HG03097 (cell line): ENCODE measurements at regions not wholly inside any gene's neighbourhood (a gene's known extent, or its start where the extent isn't known, plus 50 kb on each side); places are given as distances from the start of the nearest gene placed in this dataset.

Source experiments
- ATAC-seq: cut with Tn5 transposase; IDR thresholded peaks from one replicate; pipeline ENCODE4 v1.9.1; 2021; ENCODE audit not compliant: unreplicated experiment, low FRiP score

DNA sequence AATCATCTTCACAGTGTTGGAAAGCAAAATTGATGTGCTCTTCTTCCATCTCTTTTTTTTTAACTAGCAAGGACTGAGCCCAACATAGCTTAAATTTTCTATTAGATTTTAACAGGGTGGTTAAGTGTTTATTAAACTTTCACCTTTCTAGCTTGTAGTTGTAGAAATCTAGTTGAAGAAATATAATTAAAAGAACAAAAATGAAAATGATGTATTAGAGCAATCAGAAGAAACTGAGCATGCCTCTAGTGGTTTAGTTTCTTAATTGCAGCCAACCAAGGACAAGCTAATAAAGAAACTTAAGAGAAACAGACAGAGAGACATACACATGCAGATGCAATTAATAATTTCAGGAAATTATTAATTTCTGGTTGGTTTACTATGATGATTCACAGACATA is 673.0 kb upstream of the LMO3 start:
- ATAC-seq: no peak

DNA sequence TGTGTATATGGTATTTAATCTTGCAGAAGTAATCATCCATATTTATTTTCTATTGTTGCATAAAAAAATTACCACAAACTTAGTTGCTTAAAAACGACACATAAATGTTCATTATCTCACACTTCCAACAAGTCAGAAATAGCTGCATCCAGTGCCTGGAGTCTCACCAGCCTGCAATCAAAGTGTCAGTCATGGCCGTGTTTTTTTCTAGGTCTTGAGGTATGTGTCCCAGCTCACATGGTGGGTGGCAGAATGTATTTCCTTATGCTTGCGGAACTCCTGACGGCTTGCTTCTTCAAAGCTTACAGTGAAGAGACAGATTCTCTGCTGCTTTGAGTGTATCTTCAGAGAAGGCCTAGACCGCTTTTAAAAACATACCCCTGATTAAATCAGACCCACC is 670.2 kb upstream of the LMO3 start:
- no peak for ATAC-seq

DNA sequence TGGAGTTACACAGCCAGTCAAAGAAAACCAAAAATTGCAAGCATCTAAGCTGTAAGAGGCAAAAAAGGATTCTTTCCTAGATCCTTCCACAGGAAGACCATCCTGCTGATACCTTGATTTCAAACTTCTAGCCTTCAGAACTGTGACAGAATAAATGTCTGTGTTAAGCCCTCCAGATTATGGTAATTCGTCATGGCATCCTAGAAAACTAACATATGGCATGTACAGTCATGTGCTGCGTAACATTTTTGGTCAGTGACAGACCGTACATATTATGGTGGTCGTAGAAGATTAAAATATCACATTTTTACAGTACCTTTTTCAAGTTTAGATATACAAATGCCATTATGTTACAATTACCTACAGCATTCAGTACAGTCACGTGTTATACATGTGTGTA is 660.9 kb upstream of the LMO3 start:
- no peak for ATAC-seq

DNA sequence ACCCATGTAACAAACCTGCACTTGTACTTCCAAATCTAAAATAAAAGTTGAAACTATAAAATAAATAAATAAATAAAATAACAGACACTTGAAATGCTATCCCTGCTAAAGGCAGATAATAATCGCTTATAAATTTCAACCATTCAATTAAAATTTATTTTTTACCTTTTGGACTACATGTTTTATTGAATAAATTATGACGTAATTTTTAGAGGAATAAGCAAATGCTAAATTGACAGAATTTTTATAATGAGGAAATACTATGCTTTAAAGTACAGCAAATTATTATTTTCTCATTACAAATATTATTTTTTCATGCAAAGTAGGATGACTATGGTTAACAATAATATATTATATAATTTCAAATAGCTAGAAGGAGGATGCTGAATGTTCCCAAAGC is 658.6 kb upstream of the LMO3 start:
- ATAC-seq: no peak

DNA sequence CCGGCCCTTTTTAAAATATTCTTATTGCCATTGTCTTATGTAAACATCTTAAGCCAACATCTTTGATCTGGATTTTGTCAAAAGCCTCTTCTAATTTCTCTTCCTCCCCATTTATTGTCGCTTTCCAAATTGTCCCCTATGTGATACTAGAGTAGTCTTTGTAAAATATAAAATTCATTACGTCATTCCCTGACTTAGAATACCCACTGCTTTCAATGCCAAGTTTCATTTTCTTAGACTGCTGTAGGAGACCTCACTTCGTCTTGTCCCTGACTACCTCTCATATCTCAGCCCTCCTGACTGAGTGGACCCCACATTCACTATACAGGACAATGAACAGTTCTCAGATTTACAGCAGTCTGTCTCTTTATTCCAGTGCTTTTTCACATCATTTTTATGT is 633.9 kb upstream of the LMO3 start:
- ATAC-seq: no peak

DNA sequence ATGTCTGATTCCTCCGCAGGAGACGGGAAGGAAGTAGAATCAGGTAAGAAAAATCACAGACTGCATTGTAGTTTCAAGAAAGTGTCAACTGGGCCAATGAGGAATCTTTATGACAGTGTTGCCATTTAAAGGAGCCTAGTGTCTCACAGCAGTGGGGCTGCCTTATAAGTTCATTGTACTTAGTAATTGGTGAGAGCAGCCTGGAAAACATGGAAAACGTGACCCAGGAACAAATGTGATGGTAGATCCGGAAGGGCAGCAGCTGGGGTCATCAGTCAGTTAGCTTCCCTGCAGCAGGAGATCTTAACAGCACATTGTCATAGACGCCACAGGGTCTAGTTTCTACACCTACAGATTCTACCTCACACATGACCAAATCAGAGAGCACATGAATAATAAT is 630.0 kb upstream of the LMO3 start:
- ATAC-seq: no peak

DNA sequence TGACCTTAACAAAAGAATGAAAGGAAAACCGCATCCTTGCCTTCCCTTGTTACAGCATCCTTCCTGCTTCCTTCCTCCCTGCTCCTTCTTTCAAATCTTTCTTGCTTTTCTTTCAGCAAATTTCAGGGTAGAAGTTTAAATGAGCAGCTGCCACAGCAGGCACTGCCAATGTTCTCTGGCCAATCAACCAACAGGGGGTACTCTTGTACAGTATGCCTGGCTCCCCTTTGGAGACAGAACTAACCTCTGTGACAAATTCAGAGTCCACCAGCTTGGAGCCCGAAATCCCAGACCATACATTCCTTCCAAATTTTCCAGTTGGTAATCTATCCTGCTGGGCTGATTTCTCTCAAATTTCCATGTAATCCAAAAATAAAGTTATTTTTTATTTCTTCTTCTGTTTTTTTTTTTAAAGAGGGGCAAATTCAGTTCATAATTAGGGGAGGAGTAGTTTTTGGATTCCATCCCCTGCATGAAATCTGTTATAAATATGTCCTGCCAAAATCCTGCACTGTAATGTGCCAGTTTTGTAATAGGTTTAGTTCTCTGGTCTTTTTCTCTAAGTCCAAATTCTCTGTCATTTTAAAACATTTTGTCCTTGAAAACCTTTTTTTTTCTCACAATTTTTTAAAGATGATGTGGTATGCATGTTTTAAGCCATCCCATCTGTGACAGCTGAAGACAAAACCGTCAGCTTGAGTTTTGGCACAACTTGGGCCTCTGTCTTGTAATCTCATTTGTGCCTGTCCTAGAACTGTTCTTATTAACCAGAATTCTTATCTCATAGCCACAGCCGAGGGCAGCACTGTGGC is 610.0 kb upstream of the LMO3 start:
- no peak for ATAC-seq

DNA sequence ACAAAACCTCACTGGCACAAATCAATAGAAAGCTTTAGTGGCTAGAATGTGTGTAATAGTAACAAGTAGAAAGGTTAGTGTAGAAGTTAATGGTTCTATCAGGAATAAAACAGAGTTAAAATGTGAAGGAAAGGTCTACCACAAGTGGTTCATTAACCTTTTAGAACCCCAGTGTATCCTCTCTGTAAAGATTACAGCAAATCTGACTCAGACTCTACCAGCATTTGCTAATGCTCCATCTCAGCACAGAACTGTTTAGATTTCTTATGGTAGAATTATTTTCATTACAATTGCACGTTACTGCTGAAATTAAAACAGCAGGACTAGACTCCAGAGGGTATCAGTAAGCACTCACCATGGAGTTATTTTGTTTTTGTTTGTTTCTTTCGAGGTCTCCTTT is 609.0 kb upstream of the LMO3 start:
- no peak for ATAC-seq

DNA sequence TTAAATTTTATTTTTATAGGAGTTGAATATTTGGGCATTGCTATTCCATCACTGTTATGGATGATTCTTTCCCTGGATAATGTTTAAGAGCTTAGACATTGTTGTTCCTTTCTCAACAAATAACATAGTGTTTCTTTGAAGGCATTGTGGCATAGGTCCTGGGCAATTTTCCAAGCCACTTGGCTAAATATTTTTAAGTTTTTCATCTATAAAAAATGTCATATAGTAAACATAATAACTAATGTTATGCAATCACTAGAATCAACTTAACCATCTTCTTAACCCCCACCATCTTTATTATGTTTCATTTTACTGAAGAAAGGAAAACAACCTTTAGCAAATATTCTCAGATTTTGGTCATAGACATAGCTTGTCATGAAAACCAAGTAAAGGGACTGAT is 600.6 kb upstream of the LMO3 start:
- ATAC-seq: no peak

DNA sequence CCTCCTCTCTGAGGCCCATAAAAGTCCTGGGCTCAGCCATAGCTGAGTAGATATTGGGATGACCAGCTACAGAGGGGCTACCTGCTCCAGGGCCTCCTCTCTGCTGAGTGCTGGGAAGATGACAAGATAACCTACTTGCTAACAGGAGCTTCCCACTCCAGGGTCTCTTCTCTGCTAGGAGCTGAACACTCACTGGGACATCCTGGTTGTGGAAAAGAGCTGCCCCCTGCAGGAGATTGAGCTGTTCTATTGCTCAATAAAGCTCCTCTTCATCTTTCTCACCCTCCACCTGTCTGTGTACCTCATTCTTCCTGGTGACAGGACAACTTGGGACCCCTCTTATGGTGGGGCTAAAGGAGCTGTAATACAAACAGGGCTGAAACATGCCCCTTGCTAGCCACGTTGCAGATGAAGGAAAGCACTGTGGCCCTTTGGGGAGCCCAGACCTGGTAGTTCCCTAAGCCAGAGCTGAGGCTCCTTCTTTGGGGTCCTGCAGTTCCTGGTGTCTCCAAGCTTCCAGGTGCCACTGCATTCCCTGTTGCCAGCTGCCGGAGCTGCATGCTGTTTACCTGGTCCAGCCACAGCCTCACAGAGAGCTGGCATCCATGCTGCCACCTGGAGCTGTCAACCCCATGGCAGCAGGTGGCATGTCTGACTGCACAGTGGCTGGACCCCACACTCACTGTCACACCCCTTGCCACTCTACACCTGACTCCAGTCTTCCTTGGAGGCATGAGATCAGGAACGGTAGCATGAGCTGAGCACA is 598.5 kb upstream of the LMO3 start:
- ATAC-seq: no peak

DNA sequence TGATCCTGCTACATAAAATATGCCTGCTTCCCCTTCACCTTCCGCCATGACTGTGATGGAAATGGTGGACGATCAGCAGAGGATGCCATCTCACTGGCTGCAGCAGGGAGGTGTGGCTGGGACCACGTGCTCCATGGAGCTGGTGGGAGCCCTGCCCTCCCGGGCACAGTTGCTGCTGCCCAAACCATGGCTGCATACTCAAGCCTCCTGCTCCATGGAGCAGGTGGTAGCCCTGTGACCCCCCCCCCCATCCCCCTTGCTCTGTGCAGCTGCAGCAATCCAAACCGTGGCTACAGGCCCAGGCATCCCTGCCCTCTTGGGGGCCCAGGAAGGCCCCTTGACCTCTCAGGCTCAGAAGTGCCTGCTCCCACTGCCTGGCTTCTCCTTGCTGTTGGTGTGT is 597.5 kb upstream of the LMO3 start:
- ATAC-seq: no peak

DNA sequence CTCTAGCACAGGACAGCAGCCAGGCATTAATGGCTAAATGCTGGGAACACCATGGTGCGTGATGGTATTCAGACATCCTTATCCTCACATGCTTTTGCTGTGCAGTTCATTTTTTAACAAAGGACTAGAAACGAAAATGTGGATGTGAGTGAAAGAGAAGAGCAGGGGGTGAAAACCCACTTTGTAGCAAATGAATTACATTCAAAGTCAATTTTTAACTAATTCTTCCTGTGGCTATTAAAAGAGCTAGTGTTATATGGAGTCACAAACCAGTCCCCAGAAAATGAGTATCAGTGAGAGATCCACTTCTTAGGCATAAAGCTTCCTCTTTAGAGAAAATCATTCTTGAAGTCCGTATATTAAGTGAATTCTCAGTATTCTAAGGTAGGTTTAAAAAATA is 592.0 kb upstream of the LMO3 start:
- ATAC-seq: no peak

DNA sequence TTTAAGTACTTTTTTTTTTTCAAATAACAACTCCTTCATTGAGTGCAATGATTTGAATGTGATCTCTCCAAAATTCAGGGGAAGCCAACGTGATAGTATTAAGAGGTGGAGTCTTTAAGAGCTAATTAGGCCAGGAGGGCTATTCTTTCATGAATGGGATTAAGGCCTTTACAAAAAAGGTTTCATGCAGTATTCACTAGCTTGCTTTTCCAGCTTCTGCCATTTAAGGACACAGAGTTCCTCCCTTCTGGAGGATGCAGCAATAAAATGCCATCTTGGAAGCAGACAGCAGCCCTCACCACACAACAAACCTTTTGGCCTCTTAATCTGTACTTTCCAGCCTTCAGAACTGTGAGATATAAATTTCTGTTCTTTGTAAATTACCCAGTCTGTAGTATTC is 586.8 kb upstream of the LMO3 start:
- no peak for ATAC-seq

DNA sequence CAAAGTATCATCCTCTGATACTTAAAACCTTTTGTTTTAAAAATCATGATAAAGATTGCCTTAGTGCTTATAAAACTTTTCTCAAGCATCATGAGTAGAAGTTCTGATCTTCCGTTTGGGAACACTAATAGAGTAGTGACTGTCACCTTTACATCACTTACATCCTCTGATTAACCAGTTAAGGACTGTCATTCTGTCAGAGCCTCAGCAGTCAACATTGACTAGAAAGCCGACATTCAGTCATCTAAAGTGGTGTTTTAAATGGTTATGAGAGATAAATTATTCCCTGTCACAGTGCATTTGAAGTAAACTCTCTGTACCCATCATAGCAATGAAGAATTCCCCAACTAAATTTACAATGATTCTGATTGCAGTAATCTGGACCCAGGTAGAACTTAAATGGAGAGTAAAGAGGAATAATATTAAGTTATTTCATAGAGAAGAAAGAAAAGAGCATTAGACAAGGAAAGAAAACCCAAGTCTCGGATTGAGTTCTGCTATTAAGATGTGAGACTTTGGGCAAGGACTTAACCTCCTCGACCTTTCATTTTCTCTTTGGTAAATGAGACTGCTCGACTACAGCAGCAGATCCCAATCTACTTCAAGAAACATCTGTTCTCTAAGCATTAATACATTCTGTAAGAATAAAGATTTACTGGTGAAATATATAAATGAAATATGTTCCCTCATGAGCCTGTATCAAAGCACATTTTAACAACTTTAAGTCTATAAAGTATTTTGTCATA is 563.9 kb upstream of the LMO3 start:
- no peak for ATAC-seq

DNA sequence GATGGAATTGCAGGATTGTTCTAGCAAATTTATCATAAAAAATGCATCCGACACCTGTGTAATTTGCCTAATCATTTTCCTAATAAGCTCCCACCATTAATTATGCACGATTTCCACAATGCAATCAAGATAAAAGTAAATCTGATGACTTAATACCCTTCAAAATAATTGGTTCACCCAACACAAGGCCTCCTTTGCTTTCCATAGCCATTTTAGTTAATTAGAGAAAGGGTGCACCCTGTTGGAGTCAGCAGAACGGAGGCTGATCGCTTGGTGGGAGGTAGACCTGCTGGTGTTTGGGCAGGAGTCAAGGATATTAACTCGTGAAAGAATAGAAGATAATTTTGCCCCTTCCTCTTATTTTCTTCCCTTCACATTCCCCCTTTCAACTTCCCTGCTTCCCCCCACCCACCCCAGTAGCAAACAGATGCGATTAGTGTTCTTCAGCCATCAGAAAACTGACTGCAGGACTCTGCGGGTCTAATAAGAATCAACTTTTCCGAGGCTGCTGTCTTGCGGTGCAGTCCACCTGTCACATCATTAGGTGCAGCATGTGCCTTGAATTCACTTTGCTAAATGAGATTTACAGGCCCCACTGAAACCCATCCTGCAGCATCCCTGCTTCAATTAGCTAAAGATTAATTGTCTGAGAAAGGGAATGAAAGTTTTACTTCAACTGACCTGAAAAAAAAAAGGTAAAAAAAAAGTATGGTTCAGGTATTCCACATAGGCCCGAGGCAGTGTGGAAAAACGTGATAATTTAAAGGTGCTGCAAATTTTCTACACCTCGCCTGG is 553.7 kb upstream of the LMO3 start:
- ATAC-seq: no peak

DNA sequence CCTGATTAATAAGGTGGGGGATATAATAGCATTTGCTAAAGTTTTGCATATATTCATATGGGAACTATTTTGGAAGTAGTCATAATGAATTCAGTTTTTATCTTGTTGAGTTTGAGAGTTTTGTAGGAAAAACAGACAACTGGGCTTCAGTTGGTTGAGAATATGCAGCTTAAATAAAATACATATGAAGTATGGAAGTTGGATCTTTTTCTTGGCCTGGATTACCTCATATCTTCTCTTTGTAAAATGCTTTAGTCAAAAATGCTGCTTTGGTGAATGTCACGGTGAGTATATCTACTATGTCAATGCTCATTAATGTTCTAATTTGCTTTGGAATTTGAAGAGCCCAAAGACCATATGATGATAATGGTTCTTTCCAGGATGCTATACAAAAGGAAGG is 552.2 kb upstream of the LMO3 start:
- ATAC-seq: no peak

DNA sequence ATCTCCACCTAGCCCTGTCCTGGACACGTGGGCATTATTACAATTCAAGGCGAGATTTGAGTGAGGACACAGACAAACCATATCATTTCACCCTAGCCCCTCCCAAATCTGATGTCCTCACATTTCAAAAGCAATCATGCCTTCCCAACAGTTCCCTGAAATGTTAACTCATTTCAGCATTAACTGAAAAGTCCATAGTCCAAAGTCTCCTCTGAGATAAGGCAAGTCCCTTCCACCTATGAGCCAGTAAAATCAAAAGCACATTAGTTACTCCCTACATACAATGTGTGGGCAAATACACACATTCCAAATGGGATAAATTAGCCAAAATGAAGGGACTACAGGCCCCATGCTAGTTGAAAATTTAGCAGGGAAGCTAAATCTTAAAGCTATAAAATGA is 546.0 kb upstream of the LMO3 start:
- ATAC-seq: no peak

DNA sequence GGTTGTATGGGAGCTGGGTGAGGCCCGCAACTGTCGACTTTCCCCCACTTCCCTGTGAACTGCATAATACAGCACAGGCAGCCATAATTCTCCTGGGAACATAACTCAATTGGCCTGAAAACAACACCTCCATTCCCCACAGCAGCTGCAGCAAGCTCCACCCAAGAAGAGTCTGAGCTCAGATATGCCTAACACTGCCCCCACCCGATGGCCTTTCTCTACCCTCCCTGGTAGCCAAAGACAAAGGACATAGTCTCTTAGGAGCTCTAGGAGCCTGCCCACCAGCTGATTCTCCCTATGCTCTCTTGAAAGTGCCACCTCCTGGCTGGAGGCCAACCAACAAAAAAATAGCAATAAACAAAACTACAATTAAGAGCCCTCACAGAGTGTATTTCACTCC is 542.7 kb upstream of the LMO3 start:
- no peak for ATAC-seq

DNA sequence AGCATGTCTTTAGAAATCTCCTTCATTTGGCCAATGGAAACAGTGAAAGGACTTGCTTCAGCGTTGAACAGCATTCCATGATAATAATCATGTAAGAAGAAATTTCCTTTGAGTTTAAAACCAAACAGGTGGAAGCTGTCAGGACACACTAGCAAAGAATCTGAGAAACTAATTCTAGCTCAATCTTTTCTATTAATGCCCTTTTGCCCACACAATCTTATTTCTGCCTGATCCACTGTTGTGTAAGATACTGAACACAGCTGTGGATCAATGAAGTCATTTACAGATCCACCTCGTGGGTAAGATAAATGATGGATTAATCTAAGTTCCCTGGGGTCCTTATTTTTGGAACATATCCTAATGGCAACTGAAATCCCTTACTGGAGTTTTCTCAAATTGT is 536.9 kb upstream of the LMO3 start:
- no peak for ATAC-seq

DNA sequence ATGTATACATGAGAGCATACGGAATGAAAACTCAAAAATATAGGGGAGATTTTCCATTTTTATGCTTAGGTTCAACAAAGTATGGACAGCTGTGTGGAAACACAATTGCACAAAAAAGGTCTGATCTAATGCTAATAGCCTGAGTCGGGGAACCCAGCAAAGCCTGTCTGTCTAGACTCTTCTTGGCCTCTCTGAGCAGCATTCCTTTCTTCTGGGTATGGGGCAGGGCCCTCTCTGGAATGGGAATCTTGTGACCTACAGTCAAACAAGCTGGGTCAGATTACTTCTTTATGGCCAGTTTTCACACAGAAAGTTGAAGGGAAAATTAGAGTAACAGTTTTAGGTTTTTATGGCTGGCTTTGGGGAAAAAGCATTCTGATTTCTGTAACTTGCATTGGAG is 534.0 kb upstream of the LMO3 start:
- no peak for ATAC-seq

DNA sequence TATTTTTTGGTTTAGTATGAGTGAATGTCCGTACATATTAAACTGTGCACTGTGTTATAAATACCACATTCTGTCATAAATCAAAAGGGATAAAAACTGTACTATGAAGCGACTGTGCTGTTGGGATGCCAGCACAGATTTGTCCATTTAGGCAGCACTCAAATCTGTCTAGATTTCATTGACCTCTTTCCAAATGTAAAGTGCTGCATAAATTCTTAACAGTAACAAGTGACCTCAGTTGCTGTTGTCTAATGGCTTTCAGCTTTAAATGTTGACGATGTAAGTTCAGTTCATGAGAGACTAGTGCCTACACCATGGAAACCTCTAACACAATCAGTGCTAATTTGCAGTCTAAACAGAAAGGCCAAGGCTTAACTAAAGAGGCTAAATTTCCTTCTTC is 531.4 kb upstream of the LMO3 start:
- no peak for ATAC-seq
